HG03469 (cell line): ENCODE measurements at regions not wholly inside any gene's neighbourhood (a gene's known extent, or its start where the extent isn't known, plus 50 kb on each side); places are given as distances from the start of the nearest gene placed in this dataset.
"Not testable (repeated sequence)": the region's sequence is repeated elsewhere in the genome, so short reads cannot be mapped to it uniquely, and the experiment has no call there.

ENCODE experiments used
- ATAC-seq: cut with Tn5 transposase; IDR thresholded peaks from one replicate; pipeline ENCODE4 v1.9.1; 2021; ENCODE audit warnings: mild to moderate bottlenecking, moderate library complexity, moderate number of reproducible peaks; ENCODE audit not compliant: unreplicated experiment

DNA sequence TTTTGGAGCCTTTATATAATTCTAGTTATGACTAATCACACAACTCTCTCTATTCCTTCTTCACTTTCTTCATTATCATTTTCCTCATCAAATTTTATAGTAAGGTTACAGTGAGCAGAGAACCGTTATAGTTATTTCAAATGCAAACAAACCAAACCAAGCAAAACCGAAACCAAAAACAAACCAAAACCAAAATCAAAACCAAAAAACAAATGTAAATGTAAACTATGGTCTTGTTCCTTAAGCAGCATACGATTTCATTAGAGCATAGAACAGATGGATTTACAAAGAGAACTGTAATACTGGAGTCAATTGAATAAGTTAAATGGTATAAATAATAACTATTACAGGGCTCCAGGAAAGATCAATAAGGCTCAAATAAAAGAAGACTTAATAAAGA is 447.1 kb downstream of the LRRC70 start:
- ATAC-seq: no peak

DNA sequence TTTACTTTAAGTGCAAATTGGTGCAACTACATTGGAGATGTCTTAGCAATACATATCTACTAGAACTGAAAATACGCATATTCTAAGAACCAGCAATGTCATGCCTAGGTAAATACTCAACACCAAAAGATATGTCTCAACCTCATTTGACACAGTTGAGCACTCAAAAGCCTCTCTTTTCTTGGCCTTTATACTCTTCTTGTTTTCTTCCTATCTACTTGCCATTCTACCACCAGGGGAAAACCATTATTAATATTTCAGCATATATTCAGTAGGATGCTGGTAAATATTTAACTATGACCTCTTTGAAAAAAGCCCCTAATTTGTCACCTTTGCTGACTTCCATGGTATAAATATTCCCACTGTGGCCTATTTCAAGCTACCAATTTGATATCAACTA is 443.8 kb downstream of the LRRC70 start:
- no peak for ATAC-seq

DNA sequence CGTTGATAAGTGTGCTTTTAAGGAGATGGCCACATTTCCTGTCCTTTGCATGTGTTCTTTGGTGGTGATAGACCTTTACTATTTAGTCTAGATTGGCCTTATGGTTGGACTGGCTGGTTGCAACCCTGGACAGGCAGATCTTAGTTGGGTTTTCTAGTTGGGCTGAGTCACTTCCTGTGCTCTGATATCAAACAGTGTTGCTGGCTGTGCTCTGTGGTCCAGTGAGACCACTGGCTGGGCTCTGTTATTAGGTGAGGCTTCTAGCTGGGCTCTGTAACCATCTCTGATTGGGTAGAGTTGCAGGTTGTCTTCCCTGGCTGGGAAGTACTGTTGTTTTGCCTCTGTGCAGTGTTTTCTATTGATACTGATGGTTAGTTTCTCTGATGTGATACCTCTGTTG is 432.5 kb downstream of the LRRC70 start:
- no peak for ATAC-seq

DNA sequence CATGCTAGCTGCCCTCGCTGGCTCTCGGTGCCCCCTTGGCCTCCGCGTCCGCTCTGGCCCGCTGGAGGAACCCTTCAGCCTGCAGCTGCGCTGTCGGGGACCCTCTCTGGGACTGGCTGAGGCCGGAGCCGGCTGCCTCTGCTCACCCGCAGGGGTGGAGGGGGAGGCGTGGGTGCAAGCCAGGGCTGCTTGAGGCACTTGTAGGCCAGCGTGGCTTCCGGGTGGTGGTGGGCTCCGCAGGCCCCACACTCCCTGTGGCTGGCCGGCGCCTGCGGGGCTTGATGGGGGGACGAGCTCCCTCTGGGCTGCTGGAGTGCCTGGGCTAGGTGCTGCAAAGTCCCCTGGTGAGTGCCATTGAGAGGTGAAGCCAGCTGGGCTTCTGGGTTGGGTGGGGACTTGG is 429.6 kb downstream of the LRRC70 start:
- ATAC-seq: no peak

DNA sequence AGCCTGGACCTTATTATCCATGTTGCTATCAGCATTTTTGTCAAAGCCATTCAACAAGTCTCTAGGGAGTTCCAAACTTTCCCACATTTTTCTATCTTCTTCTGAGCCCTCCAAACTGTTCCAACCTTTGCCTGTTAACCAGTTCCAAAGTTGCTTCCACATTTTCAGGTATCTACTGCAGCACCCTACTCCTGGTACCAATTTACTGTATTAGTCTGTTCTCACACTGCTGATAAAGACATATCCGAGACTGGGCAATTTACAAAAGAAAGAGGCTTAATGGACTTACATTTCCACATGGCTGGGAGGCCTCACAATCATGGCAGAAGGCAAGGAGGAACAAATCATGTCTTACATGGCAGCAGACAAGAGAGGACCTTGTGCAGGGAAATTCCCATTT is 416.2 kb downstream of the LRRC70 start:
- ATAC-seq: not testable (repeated sequence)

DNA sequence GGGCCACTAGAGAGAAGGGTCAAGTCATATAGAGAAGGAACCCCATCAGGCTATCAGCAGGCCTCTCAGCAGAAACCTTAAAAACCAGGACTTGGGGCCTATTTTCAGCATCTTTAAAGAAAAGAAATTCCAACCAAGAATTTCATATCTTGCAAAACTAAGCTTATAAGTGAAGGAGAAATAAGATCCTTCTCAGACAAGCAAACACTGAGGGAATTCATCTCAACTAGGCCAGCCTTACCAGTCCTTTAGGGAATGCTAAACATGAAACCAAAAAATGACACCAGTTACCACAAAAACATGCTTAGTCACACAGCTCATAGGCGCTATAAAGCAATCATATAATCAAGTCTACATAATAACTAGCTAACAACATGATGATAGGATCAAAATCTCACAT is 407.1 kb downstream of the LRRC70 start:
- no peak for ATAC-seq

DNA sequence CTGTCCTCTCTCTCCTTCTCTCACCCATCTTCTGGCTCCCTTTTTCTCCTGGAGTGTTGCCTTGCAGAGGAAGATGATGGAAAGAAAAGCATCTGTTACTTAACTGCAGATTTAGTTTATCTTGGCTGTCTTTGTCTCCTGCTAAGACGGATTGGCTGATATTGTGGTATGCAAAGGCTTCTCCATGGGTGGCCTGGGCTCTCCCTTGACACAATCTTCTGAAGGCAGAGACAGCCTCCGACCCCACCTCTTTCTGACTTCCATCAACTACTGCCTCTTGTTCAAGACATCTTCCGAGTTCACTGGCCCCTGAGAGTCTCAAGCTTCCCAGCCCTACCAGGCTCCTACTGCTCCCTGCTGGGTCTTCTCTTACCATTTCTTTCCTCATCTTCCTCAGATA is 403.7 kb downstream of the LRRC70 start:
- no peak for ATAC-seq

DNA sequence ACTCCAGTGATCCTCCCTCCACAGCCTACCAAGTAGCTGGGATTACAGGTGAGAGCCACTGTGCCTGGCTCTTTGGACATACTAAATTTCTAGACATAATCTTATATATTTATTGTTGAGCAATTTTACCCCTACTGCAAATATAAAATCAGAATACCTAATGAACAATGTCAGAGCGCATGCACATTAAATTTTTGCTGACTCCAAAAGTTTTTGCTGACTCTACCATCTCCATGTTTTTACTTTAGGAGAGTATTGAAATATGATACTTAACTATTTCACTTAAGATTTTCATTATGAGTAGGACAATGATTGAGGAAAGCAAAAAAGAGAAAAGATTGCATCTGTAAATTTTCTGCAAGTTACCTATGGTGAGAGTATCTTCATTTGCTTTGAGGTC is 402.3 kb downstream of the LRRC70 start:
- no peak for ATAC-seq

DNA sequence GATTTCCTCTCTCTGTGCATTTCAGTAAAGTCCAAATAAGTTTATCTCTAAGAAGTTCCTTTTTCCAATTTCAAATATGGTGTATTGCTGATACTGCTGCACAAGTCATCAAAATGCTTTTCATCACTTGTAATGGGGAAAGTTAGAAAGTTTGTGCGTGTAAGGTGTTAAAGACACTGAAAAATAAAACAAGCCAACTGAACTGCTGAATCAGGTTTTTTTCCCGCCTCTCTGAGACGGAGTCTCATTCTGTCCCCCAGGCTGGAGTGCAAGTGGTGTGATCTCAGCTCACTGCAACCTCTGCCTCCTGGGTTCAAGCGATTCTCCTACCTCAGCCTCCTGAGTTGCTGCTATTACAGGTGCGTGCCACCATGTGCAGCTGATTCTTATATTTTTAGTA is 400.9 kb downstream of the LRRC70 start:
- no peak for ATAC-seq

DNA sequence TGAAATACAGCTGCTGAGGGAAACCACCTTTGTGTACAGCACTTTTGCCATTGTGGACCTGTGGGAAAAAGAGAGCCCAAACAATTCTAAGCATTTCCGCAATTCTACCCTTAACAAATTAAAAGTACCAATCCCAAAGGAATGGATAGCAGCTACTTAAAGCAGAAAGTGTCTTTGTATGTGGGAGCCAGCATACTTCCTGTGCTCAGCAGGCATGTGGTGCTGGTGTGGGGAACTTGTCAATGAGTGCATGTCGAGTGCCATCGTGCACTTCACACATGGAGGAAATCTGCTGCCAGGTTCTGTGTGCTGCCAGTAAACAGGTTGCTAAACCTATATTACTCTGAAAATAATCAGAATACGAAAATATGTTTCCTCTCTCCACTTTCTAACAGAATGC is 399.0 kb downstream of the LRRC70 start:
- ATAC-seq: no peak

DNA sequence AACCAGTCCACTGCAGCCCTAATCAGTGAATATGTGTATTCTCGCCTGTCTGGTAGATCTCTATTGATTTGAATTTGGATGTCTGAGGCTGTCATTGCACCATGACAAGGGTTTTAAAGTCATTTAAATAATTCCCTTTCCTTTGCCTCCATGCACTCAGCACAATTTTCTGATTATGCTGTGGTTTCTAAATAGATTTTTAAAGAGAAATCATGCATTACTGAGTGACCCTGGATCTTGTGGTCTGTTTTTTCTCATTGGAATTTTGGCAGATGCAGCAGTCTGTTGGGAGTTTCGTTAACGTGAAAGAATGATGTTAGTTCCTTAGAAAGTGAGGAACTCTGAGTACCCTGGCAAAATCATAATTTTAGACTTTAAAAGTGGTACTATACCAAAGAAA is 396.0 kb downstream of the LRRC70 start:
- ATAC-seq: no peak

DNA sequence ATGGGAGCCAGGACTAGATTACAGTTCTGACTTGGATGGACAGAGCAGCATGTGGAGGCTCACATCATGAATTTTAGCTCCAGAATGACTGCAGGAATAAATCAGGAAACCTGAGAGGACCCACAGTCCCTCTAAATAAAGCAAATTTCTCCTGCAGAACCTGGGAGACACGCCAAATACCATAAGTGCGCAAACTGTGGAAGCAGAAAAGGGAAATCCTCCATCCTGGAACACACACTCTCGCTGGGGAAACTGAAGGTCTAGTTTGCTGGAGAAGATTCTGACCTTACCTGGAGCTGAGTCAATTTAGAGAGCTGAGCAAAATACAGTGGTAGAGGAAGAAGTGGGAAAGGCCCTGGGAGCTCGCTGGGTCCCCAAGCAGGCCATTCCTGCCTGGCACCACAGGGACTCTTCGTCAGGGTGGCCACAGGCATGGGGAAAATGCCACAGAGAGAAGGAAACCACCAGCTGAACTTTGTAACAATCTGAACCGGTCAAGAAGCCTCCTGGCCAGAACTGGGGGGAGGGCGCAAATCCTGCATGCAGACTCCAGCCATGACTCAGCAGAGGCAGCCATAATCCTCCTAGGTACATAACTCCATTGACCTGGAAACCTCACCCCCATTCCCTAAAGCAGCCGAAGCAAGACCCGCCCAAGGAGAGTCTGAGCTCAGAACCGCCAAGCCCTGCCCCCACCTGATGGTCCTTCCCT is 390.9 kb downstream of the LRRC70 start:
- ATAC-seq: no peak

DNA sequence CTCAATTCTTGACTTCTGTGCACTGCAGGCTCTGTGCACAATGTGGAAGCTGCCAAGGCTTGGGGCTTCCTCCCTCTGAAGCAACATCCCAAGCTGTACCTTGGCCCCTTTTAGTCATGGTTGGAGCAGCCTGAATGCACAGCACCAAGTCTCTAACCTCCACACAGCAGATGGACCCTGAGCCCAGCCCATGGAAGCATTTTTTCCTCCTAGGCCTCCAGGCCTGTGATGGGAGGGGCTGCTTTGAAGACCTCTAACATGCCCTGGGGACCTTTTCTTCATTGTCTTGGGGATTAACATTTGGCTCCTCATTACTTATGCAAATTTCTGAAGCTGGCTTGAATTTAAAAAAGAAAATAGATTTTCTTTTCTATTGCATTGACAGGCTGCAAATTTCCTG is 385.8 kb downstream of the LRRC70 start:
- no peak for ATAC-seq

DNA sequence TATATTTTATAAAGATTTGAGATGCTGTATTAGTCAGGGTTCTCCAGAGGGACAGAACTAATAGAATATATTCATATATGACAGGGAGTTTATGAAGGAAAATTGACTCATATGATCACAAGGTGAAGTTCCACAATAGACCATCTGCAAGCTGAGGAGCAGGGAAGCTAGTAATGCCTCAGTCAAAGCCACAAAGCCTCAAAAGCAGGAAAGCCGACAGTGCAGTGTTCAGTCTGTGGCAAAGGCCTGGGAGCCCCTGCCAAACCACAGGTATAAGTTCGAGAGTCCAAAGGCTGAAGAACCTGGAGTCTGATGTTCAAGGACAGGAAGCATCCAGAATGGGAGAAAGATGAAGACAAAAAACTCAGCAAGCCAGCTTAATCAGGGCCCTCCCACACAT is 382.2 kb downstream of the LRRC70 start:
- no peak for ATAC-seq

DNA sequence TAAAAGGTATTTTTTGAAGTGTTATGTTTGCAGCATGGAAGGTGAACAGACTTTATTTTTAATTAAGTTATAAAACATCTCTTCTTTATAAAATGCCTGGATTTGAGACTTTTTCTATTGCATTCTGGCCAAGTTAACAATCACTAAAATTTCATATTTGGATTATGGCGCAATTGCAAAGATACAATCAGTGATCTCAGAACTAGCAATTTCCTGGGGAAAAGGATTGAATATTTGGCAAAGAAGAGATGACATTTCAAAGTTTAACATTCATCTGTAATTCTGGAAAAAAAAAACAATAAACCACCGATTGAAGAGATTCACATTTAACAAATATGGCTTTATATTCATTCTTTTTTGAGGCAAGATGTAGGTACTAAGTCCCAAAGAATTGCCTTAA is 378.0 kb downstream of the LRRC70 start:
- no peak for ATAC-seq

DNA sequence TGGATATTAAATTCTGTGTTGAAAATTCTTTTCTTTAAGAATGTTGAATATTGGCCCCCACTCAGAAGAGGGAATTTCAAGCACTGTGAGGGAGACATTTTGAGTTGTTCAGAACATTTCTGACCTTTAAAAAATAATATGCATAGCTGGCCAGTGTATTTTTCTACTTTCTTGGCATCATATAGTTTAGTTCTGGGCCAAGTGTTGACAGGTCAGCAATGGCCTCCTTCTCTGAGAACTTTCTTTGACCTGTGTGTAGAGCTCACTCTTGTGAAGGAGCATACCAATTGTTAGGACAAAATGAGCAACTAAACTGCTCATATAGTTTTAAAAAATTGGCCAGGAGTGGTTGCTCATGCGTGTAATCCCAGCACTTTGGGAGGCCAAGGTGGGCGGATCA is 376.0 kb downstream of the LRRC70 start:
- no peak for ATAC-seq

DNA sequence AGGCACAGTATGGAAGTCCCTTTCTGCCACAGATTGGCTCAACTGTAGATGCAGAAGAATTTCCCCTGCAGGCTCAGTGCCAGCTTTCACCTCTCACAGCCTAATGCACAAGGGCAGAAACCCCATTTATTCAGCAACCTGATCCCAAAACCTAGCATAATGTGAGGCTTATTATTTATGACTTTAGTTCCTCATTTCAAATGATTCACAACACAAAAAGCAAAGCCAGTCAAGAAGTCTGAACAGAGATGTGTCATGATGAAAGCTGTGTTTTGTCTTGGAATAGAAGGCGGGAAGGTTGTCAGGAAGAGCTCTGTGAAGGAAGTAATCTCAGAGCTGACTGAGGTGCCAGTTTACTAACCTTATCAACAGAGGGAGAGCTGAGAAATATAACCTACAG is 369.7 kb downstream of the LRRC70 start:
- no peak for ATAC-seq

DNA sequence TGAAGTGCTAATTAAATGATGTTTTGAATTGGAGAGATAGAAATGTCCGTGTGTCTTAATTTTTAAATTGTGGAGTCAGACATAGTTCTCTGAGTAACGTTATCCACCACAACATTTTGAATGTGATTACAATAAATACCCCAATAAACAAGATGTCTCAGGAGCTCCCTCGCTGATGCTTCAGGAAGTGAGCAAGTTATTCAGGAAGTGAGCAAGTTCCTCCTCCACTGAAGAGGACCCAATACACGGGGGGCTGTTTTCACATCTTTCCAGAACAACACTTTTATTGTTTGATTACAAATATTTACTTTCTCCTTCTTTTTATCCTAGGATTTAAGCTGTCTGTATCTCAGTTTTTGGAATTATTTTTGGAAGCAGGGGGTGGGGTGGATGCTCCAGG is 363.8 kb downstream of the LRRC70 start:
- no peak for ATAC-seq

DNA sequence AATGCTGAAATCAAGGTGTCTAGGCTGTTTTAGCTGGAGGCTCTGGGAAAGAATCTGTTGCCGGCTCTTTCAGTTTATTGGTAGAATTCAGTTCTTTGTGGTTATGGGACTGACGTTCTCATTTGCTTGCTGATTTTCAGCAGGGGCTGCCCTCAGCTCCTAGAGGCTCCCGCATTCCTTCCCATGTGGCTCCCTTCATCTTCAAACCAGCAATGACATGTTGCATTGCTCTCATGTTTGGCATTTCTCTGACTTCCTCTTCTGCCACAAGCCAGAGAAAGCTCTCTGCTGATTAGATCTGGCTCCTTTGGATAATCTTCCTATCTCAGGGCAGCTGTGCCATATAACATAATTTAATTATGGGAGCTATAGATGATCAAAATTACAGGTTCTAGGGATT is 360.3 kb downstream of the LRRC70 start:
- no peak for ATAC-seq

DNA sequence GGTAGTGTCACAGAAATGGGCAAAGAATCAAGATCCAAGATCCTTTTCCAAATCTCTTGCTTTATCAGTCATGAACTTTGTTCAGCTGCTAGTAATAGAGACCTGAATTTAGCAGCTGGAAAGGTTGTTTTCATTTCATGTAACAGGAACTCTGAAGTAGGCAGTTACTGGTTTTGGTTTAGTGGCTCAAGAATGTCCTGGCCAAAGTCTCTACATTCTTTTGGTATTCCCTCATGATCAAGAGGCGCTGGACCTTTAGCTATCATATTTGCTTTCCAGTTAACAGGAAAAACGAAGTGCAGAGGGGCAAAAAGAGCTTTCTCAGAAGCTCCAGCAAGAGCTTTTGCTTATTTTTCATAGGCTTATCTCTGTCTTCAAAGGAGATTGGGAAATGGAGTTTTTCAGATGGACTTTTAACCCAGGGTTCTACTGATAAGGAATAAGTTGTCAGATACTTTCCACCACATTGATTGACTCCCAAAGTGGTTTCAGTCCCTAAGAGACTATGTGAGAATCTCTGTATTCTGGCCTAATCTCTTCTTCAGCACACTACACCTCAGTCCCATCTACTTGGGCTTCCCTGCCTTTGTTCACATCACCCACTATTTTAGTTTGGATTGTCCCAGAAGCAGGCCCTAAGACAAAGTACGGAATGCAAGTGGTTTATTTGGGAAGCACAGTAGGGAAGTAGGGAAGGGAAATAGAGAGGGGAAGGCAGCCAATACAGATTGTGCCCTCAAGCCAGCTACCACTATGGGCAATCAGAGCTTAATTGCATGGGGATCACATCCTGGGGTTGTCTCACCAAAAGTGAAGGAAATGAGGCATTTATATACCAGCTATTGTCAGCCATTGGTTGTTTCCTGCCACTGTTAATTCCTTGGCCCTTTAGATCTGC is 359.3 kb downstream of the LRRC70 start:
- ATAC-seq: no peak

DNA sequence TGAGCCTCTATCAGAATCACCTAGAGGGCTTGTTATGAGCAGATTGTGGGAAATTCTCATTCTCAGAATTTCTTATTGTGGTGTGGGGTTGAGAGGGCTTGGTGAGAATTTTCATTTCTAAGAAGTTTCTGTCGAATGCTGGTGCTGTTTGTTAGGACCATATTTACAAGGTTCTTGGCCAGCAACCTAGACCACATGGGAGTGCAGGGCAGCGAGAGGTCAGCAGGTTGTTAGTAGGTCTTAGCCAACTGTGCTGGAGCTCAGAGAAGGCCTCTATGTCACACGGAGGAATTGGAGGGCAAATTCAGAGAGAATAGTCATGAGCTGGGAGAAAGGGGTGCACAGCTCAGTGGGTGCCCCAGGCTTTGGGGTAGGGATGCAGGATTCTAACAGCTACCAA is 357.0 kb downstream of the LRRC70 start:
- no peak for ATAC-seq

DNA sequence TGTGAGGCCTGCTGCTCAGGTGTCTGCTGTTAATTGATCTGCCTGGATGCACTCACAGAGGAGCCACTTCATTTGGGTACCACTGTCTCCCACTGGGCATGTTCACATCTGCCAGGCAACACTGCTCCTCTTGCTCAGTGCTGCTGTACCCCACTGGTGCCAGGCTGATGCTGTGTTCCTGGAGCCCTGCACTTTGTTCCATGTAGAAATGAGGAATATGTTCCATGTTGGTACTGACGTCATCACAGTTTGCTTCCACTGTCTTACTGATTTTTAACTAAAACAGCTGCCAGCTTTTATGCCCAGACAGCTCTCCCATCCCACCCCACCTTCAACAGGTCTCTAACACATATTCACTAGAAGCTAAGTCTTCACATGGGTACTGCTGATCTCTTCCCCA is 355.7 kb downstream of the LRRC70 start:
- ATAC-seq: no peak
